Lower lobe of right lung (tissue), 2 donors: ENCODE measurements at regions not wholly inside any gene's neighbourhood (a gene's known extent, or its start where the extent isn't known, plus 50 kb on each side); places are given as distances from the start of the nearest gene placed in this dataset.

Experiments used
- ATAC-seq, 2 donors: fragments of 200-7000 bp; cut with Tn5 transposase; one replicate each; pipeline ENCODE4 v1.9.1; 2020 to 2022; ENCODE audit warnings: mild to moderate bottlenecking in 2 of 2, moderate library complexity in 2 of 2
- DNase-seq: peaks from one replicate; pipeline ENCODE4 v3.0.0-alpha.2; 2020
- H3K27ac ChIP-seq: fragments of 200-600 bp; one replicate; pipeline ENCODE4 v1.8.0; 2022
- H3K27me3 ChIP-seq: fragments of 200-600 bp; one replicate; pipeline ENCODE4 v1.8.0; 2022; ENCODE audit warnings: low read depth
- H3K36me3 ChIP-seq: fragments of 200-600 bp; one replicate; pipeline ENCODE4 v1.8.0; 2022; ENCODE audit warnings: mild to moderate bottlenecking
- H3K4me1 ChIP-seq: fragments of 200-600 bp; one replicate; pipeline ENCODE4 v1.8.0; 2022
- H3K4me3 ChIP-seq: fragments of 200-600 bp; one replicate; pipeline ENCODE4 v1.8.0; 2022; ENCODE audit warnings: mild to moderate bottlenecking
- H3K9me3 ChIP-seq: fragments of 200-600 bp; one replicate; pipeline ENCODE4 v1.8.0; 2022
- CTCF ChIP-seq: fragments of 200-600 bp; IDR thresholded peaks from one replicate; pipeline ENCODE4 v1.8.0; 2022; ENCODE audit warnings: antibody characterized with exemption, mild to moderate bottlenecking
- intact Hi-C: fragments of 100-400 bp; cut with DNase I; formaldehyde crosslinking; loops from one replicate; pipeline ENCODE4 v1.11.0; 2022
- donor health status: DM: no; HTN: yes; CAD: no; lungs with severe emphysema.

- Histone ChIP-seq H3K27ac (no peak overlapping the region), H3K9me3 (no peaks in the 10 kb centered on the region), H3K36me3 (no peaks in the 10 kb centered on the region), H3K4me1 (no peaks in the 10 kb centered on the region), H3K4me3 (no peak overlapping the region), H3K27me3 (no peaks in the 10 kb centered on the region)
- no peak for DNase-seq
- intact Hi-C loops: no loop called here
- no peak for TF ChIP-seq CTCF
- no peak for ATAC-seq
Observed at GRCh38 chr11:39990421-39990831, 1469.0 kb downstream of the LRRC4C start.

- DNase-seq (no peak), ATAC-seq (no peak)
- Histone ChIP-seq H3K9me3 (no peaks in the 10 kb centered on the region), H3K27ac (no peak overlapping the region), H3K27me3 (no peaks in the 10 kb centered on the region), H3K4me3 (no peak overlapping the region), H3K4me1 (no peaks in the 10 kb centered on the region), H3K36me3 (no peaks in the 10 kb centered on the region)
- TF ChIP-seq CTCF: no peak
- intact Hi-C loops: no loop called here
Observed at GRCh38 chr11:39975091-39975490, 1484.4 kb downstream of the LRRC4C start.

GRCh38 chr11:39972461-39972860 lies 1487.0 kb downstream of the LRRC4C start:
- no peaks in the 10 kb centered on the region for H3K9me3 ChIP-seq
- no peaks in the 10 kb centered on the region for H3K36me3 ChIP-seq
- intact Hi-C loops: no loop called here
- H3K27me3 ChIP-seq: no peaks in the 10 kb centered on the region
- H3K4me1 ChIP-seq: no peaks in the 10 kb centered on the region
- H3K4me3 ChIP-seq: no peak overlapping the region
- DNase-seq: no peak
- H3K27ac ChIP-seq: no peak overlapping the region
- no peak for ATAC-seq
- TF ChIP-seq CTCF: no peak

DNA sequence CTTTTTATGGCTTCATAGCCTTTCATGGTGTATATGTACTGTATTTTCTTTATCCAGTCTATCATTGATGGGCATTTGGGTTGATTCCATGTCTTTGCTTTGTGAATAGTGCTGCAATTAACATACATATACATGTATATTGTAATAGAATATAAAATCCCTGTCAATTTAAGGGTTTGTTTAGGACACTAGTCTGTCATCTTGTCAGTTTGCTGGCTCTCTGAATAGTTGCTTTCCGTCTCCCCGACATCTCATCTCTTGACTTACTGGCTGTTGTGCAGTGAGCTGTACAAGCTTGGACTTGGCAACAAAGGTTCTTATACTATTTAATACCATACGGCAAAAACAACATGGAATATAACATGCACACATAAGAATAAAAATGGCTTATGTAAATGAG lies 1487.5 kb downstream of the LRRC4C start:
- TF ChIP-seq CTCF: no peak
- Histone ChIP-seq H3K4me3 (no peak overlapping the region), H3K9me3 (no peaks in the 10 kb centered on the region), H3K27ac (no peak overlapping the region), H3K36me3 (no peaks in the 10 kb centered on the region), H3K27me3 (no peaks in the 10 kb centered on the region), H3K4me1 (no peaks in the 10 kb centered on the region)
- DNase-seq: no peak
- intact Hi-C loops: no loop called here
- ATAC-seq: no peak

GRCh38 chr11:39968071-39968470 lies 1491.4 kb downstream of the LRRC4C start:
- H3K36me3 ChIP-seq: no peaks in the 10 kb centered on the region
- no peak overlapping the region for H3K27ac ChIP-seq
- no peaks in the 10 kb centered on the region for H3K9me3 ChIP-seq
- H3K27me3 ChIP-seq: no peaks in the 10 kb centered on the region
- no peak overlapping the region for H3K4me3 ChIP-seq
- no peak for ATAC-seq
- intact Hi-C loops: no loop called here
- no peak for TF ChIP-seq CTCF
- no peak for DNase-seq
- no peaks in the 10 kb centered on the region for H3K4me1 ChIP-seq

GRCh38 chr11:39965701-39966100 lies 1493.8 kb downstream of the LRRC4C start:
- Histone ChIP-seq H3K36me3 (no peaks in the 10 kb centered on the region), H3K4me1 (no peaks in the 10 kb centered on the region), H3K9me3 (no peaks in the 10 kb centered on the region), H3K4me3 (no peak overlapping the region), H3K27me3 (no peaks in the 10 kb centered on the region), H3K27ac (no peak overlapping the region)
- DNase-seq (no peak), ATAC-seq (no peak)
- intact Hi-C loops: no loop called here
- TF ChIP-seq CTCF: no peak
